PC-9 (cell line): ENCODE measurements at regions not wholly inside any gene's neighbourhood (a gene's known extent, or its start where the extent isn't known, plus 50 kb on each side); places are given as distances from the start of the nearest gene placed in this dataset.

Experiments used
- BruUV-seq: library from RNA; stranded (reverse); fragments of 400-500 nt; replicated peaks from 2 replicates; lab custom pipeline; 2021; lab: Mats Ljungman, UMichigan
- CTCF ChIA-PET: fragments of 300-600 bp; sonication (Branson Sonifier 250); formaldehyde crosslinking; loops from one replicate; lab custom pipeline; 2022; ENCODE audit warnings: antibody characterized with exemption; lab: Charles Lee
- POLR2A ChIA-PET: fragments of 300-600 bp; sonication (Branson Sonifier 250); formaldehyde crosslinking; loops from one replicate; lab custom pipeline; 2022; ENCODE audit warnings: antibody characterized with exemption; ENCODE audit not compliant: unreplicated experiment; lab: Charles Lee
- DNase-seq, 2 experiments: peaks; one replicate each; pipeline versions ENCODE4 v3.0.0 to v3.0.0-alpha.2; 2015 to 2022; ENCODE audit warnings: mixed read lengths in 1 of 2
- H2AFZ ChIP-seq: fragments of 200-600 bp; sonication (generic); 2 replicates; pipeline ENCODE4 v1.8.1; 2017; ENCODE audit warnings: antibody characterized with exemption
- H3F3A ChIP-seq: fragments of 200-600 bp; sonication (generic); 2 replicates; pipeline ENCODE4 v1.8.1; 2017; ENCODE audit warnings: antibody characterized with exemption, mild to moderate bottlenecking, low read depth; ENCODE audit not compliant: insufficient read depth
- H3K27ac ChIP-seq: fragments of 200-600 bp; sonication (generic); 2 replicates; pipeline ENCODE4 v1.6.1; 2016; ENCODE audit warnings: mixed run types
- H3K27me3 ChIP-seq: fragments of 200-600 bp; sonication (generic); 2 replicates; pipeline ENCODE4 v1.6.1; 2016; ENCODE audit warnings: low read depth, mixed run types; ENCODE audit not compliant: insufficient read depth
- H3K36me3 ChIP-seq: fragments of 200-600 bp; sonication (generic); 2 replicates; pipeline ENCODE4 v1.6.1; 2016; ENCODE audit warnings: low read depth, mixed run types
- H3K4me1 ChIP-seq: fragments of 200-600 bp; sonication (generic); replicated peaks from 2 replicates; pipeline ENCODE4 v1.6.1; 2016; ENCODE audit warnings: mixed run types; ENCODE audit not compliant: insufficient read depth
- H3K4me2 ChIP-seq: fragments of 200-600 bp; sonication (generic); 2 replicates; pipeline ENCODE4 v1.6.1; 2017; ENCODE audit warnings: mixed run types
- H3K4me3 ChIP-seq: fragments of 200-600 bp; sonication (generic); 2 replicates; pipeline ENCODE4 v1.6.1; 2016; ENCODE audit warnings: mixed run types
- H3K79me2 ChIP-seq: fragments of 200-600 bp; sonication (generic); 2 replicates; pipeline ENCODE4 v1.6.1; 2017; ENCODE audit warnings: low read depth, mixed run types
- H3K9me2 ChIP-seq: fragments of 200-600 bp; sonication (generic); 2 replicates; pipeline ENCODE4 v1.8.1; 2017; ENCODE audit warnings: mild to moderate bottlenecking; ENCODE audit not compliant: insufficient read depth
- H3K9me3 ChIP-seq: fragments of 200-600 bp; sonication (generic); 2 replicates; pipeline ENCODE4 v1.8.1; 2016; ENCODE audit warnings: low read depth; ENCODE audit not compliant: insufficient read depth
- H4K20me1 ChIP-seq: fragments of 200-600 bp; sonication (generic); 2 replicates; pipeline ENCODE4 v1.8.1; 2017; ENCODE audit not compliant: insufficient read depth
- CTCF ChIP-seq: fragments of 200-600 bp; sonication (generic); conservative IDR thresholded peaks from 2 replicates; pipeline ENCODE4 v1.6.1; 2017; ENCODE audit warnings: mixed run types, antibody characterized with exemption, mild to moderate bottlenecking, moderate library complexity
- EZH2 ChIP-seq: fragments of 200-600 bp; sonication (generic); IDR thresholded peaks from 2 replicates; pipeline ENCODE4 v1.8.0; 2017; ENCODE audit warnings: antibody characterized with exemption, low read depth
- intact Hi-C: fragments of 100-400 bp; cut with micrococcal nuclease; formaldehyde crosslinking; loops from one replicate; pipeline ENCODE4 v1.10.0; 2022; ENCODE audit not compliant: unreplicated experiment

- intact Hi-C loops = no loop called here
- no TSS peak for BruUV-seq
- Histone ChIP-seq H3K27me3 (no peaks in the 10 kb centered on the region), H3K9me3 (no peaks in the 10 kb centered on the region), H3K4me1 (no peaks in the 10 kb centered on the region), H3F3A (no peaks in the 10 kb centered on the region), H3K36me3 (no peaks in the 10 kb centered on the region), H3K4me2 (no peak overlapping the region), H3K27ac (no peak overlapping the region), H2AFZ (no peak overlapping the region), H3K79me2 (no peaks in the 10 kb centered on the region), H3K9me2 (no peaks in the 10 kb centered on the region), H3K4me3 (no peak overlapping the region), H4K20me1 (no peaks in the 10 kb centered on the region)
- no peak for DNase-seq
- no peak for TF ChIP-seq CTCF
- TF ChIP-seq EZH2 = no peak
- ChIA-PET POLR2A (no interaction called here), CTCF (no interaction called here)
These were observed 278.4 kb upstream of the SEMA3C start for GRCh38 chr7:81197266-81197665.

DNA sequence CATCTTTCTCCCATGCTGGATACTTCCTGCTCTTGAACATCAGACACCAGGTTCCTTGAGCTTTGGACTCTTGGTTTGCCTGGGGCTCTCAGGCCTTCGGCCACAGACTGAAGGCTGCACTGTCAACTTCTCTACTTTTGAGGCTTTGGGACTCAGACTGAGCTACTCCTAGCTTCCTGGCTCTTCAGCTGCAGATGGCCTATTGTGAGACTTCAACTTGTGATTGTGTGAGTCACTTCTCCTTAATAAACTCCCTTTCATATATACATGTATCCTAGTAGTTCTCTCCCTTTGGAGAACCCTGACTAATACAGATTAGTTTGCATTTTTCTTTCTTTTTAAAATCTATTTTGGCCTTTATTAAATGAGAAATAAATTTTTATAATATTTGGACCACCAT, 276.2 kb upstream of the SEMA3C start:
- CTCF ChIA-PET = no interaction called here
- Histone ChIP-seq H3K9me3 (no peaks in the 10 kb centered on the region), H3K9me2 (no peaks in the 10 kb centered on the region), H4K20me1 (no peaks in the 10 kb centered on the region), H3K79me2 (no peaks in the 10 kb centered on the region), H2AFZ (no peak overlapping the region), H3K36me3 (no peaks in the 10 kb centered on the region), H3K4me2 (no peak overlapping the region), H3F3A (no peaks in the 10 kb centered on the region), H3K4me3 (no peak overlapping the region), H3K27ac (no peak overlapping the region), H3K4me1 (peaks cover 5% of the 10 kb centered on the region; the same call in 1 of the 2 replicates), H3K27me3 (no peaks in the 10 kb centered on the region)
- POLR2A ChIA-PET = no interaction called here
- no TSS peak for BruUV-seq
- intact Hi-C loops = no loop called here
- no peak for DNase-seq
- TF ChIP-seq EZH2 (no peak), CTCF (no peak)

DNA sequence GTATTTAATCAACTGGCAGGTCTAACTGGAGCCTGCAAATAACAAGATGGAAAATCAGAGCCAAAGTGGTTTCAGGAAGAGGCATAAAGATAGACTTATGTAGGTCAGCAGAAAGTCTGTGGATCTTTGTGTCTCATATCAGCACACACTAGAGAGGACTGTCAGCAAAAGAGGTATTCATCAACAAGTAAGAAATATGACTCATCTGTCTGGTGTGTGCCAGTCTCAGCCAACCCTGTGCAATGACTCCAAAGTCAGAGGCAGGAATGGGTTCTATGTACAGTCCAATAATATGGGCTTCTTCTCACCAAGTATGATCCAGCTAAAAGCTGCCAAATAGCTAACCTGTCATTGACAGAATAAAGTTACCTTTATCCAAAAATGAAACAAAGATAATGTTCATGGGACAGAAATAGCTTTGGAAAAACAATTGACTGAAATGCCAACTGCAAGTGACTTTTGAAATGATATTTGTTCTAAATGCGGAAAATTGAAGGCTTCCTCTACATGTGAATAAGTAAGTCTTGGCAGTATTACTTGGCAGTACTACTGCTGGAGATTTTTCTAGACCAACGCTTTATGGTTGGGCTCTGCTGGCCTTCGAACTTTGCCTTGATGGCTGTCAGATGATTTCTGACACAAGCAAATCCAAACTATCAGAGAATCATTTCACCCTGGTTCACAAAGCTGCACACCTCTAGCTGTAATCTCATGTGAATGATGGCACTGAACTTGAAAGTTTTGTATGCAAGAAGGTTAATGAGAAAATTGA, 272.3 kb upstream of the SEMA3C start:
- Histone ChIP-seq H3K36me3 (no peaks in the 10 kb centered on the region), H4K20me1 (no peaks in the 10 kb centered on the region), H3K4me2 (0 out of 2 replicates have a peak overlapping the region, but pooled peaks have one; percentile 14), H3K27ac (no peak overlapping the region), H3K9me2 (no peaks in the 10 kb centered on the region; the same call in 1 of the 2 replicates), H3F3A (no peaks in the 10 kb centered on the region), H3K9me3 (no peaks in the 10 kb centered on the region), H3K27me3 (no peaks in the 10 kb centered on the region), H3K4me3 (no peak overlapping the region), H3K4me1 (peaks cover 5% of the 10 kb centered on the region; the same call in 1 of the 2 replicates), H2AFZ (no peak overlapping the region), H3K79me2 (no peaks in the 10 kb centered on the region)
- ChIA-PET CTCF (no interaction called here), POLR2A (no interaction called here)
- DNase-seq = peak in 1 of 2 experiments; percentile 16
- TF ChIP-seq CTCF = no peak
- no peak for TF ChIP-seq EZH2
- BruUV-seq = no TSS peak
- intact Hi-C loops = no loop called here
